HFFc6 (cell line): ENCODE measurements at regions not wholly inside any gene's neighbourhood (a gene's known extent, or its start where the extent isn't known, plus 50 kb on each side); places are given as distances from the start of the nearest gene placed in this dataset.

Experiments
- DNase-seq: peaks from one replicate; pipeline ENCODE4 v3.0.0-alpha.2; 2018
- H3K27ac Mint-ChIP-seq: 2 replicates; pipeline ENCODE4 v1.8.0; 2020; ENCODE audit warnings: mild to moderate bottlenecking, mixed read lengths
- H3K27me3 Mint-ChIP-seq: 2 replicates; pipeline ENCODE4 v1.8.0; 2021; ENCODE audit warnings: mild to moderate bottlenecking, moderate library complexity, mixed read lengths; ENCODE audit not compliant: insufficient read depth
- H3K36me3 Mint-ChIP-seq: 2 replicates; pipeline ENCODE4 v1.8.0; 2021; ENCODE audit warnings: low read depth, mixed read lengths
- H3K4me1 Mint-ChIP-seq: 2 replicates; pipeline ENCODE4 v1.8.0; 2020; ENCODE audit warnings: low read depth, mixed read lengths
- H3K4me3 Mint-ChIP-seq: 2 replicates; pipeline ENCODE4 v1.8.0; 2020; ENCODE audit warnings: mild to moderate bottlenecking, moderate library complexity, mixed read lengths
- H3K9me3 Mint-ChIP-seq: 2 replicates; pipeline ENCODE4 v1.8.0; 2020; ENCODE audit warnings: mild to moderate bottlenecking, mixed read lengths
- CTCF ChIP-seq: fragments of 200-600 bp; sonication (generic); IDR thresholded peaks from 2 replicates; pipeline ENCODE4 v1.5.0; 2021; ENCODE audit warnings: antibody characterized with exemption, mild to moderate bottlenecking

- no peak overlapping the region for H3K27ac Mint-ChIP-seq
- DNase-seq, result peak; percentile 20
- H3K9me3 Mint-ChIP-seq, result peaks cover 4% of the 10 kb centered on the region; the same call in 1 of the 2 replicates
- no peaks in the 10 kb centered on the region for H3K4me1 Mint-ChIP-seq
- no peak overlapping the region for H3K4me3 Mint-ChIP-seq
- no peak for TF ChIP-seq CTCF
- H3K27me3 Mint-ChIP-seq, result peaks cover 11% of the 10 kb centered on the region
- no peaks in the 10 kb centered on the region for H3K36me3 Mint-ChIP-seq
Measured at GRCh38 chr9:107693625-107694326, 204.2 kb upstream of the KLF4 start.

DNA sequence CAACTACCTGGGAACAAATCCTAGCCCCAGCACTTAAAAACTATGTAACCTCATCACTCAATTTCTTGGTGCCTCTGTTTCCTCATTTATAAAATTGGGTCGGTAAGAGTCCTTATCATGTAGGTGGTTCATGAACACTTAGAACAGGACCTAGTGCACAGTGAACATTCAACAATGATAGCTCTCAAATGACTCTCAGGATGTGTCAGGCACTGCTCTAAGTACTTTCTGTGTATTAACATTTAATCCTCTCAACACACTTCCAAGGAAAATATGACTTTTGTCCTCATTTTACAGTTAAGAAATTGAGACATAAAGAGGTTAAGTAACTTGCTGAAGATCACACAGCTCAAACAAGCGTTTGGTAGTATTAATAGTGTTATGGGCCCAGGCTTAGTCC, 202.1 kb upstream of the KLF4 start:
- Mint-ChIP-seq H3K27ac (no peak overlapping the region), H3K36me3 (no peaks in the 10 kb centered on the region), H3K4me1 (no peaks in the 10 kb centered on the region), H3K27me3 (peaks cover 9% of the 10 kb centered on the region), H3K4me3 (no peak overlapping the region), H3K9me3 (peaks cover 4% of the 10 kb centered on the region; the same call in 1 of the 2 replicates)
- TF ChIP-seq CTCF, result no peak
- DNase-seq, result no peak

DNA sequence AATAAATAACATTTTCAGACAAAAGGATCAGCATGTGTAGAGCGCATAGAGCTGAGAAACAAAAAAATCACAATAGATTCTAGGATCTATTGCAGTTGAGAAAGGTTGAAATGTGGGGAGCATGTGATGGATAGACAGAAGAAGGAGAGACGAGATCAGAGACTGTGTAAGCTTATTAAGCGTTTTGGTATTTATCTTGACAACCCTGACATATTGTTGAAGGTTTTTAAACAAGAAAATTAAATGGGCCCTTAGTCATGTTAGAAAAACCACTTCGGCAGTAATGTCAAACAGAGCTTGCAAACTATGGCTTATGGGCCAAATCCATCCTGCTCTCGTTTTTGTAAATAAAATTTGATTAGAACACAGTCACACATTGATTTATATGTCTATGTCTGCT, 200.5 kb upstream of the KLF4 start:
- Mint-ChIP-seq H3K27me3 (peaks cover 7% of the 10 kb centered on the region), H3K36me3 (no peaks in the 10 kb centered on the region)

DNA sequence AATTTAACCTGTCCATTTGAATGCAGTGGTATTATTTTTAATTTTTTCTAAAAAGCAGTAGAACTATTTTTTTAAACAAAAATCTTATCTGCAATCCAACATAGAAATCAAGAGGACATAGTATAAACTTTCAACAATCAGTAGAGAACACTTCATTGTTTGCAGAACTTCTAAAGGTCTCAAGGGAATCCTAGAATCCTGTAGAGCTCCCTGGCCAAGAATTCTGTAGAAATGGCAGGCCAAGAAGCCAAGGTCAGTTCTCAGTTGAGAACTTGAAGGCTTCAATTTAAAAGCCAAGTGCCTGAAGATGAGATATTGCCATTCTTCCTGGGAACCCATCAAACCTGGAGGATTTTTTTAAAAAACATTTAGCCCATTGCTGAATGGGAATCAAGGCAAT, 199.2 kb upstream of the KLF4 start:
- Mint-ChIP-seq H3K4me3 (no peak overlapping the region), H3K4me1 (no peaks in the 10 kb centered on the region), H3K27ac (no peak overlapping the region), H3K27me3 (peaks cover 7% of the 10 kb centered on the region), H3K9me3 (peaks cover 4% of the 10 kb centered on the region; the same call in 1 of the 2 replicates), H3K36me3 (no peaks in the 10 kb centered on the region)
- TF ChIP-seq CTCF, result no peak
- DNase-seq, result no peak

More for the DNA sequence above, 200.5 kb upstream of the KLF4 start:
- no peaks in the 10 kb centered on the region for H3K4me1 Mint-ChIP-seq
- TF ChIP-seq CTCF, result no peak
- no peak for DNase-seq
- H3K9me3 Mint-ChIP-seq, result peaks cover 4% of the 10 kb centered on the region; the same call in 1 of the 2 replicates
- no peak overlapping the region for H3K27ac Mint-ChIP-seq
- no peak overlapping the region for H3K4me3 Mint-ChIP-seq

GRCh38 chr9:107685901-107686300, 196.3 kb upstream of the KLF4 start:
- Mint-ChIP-seq H3K9me3 (peaks cover 4% of the 10 kb centered on the region; the same call in 1 of the 2 replicates), H3K27me3 (peaks cover 11% of the 10 kb centered on the region), H3K36me3 (no peaks in the 10 kb centered on the region), H3K4me3 (no peak overlapping the region), H3K4me1 (no peaks in the 10 kb centered on the region), H3K27ac (no peak overlapping the region)
- no peak for DNase-seq
- TF ChIP-seq CTCF, result no peak
